Loucy (cell line): ENCODE measurements at regions not wholly inside any gene's neighbourhood (a gene's known extent, or its start where the extent isn't known, plus 50 kb on each side); places are given as distances from the start of the nearest gene placed in this dataset.
A peak's percentile ranks its signal among the peaks of the same experiment; 100 is the strongest.

Experiments used
- H2AFZ ChIP-seq: fragments of 200-600 bp; sonication (generic); 2 replicates; pipeline ENCODE4 v1.6.0; 2016; ENCODE audit warnings: antibody characterized with exemption, mild to moderate bottlenecking, low read length, moderate library complexity
- H3F3A ChIP-seq: fragments of 200-600 bp; 2 replicates; pipeline ENCODE4 v1.6.0; 2016; ENCODE audit warnings: antibody characterized with exemption, low read depth, mild to moderate bottlenecking
- H3K27me3 ChIP-seq: fragments of 200-600 bp; sonication (generic); 2 replicates; pipeline ENCODE4 v1.6.1; 2014; ENCODE audit warnings: low read length, mild to moderate bottlenecking; ENCODE audit not compliant: insufficient read depth, poor library complexity, severe bottlenecking
- H3K36me3 ChIP-seq: fragments of 200-600 bp; sonication (generic); 2 replicates; pipeline ENCODE4 v1.6.1; 2016; ENCODE audit warnings: low read length; ENCODE audit not compliant: insufficient read depth
- H3K4me1 ChIP-seq: fragments of 200-600 bp; sonication (generic); 2 replicates; pipeline ENCODE4 v1.5.1; 2014; ENCODE audit warnings: low read length, mild to moderate bottlenecking; ENCODE audit not compliant: insufficient read depth, poor library complexity, severe bottlenecking
- H3K4me2 ChIP-seq: fragments of 200-600 bp; sonication (generic); 2 replicates; pipeline ENCODE4 v1.6.0; 2014; ENCODE audit warnings: antibody characterized with exemption, low read length, low read depth, mild to moderate bottlenecking; ENCODE audit not compliant: poor library complexity, severe bottlenecking
- H3K4me3 ChIP-seq: fragments of 200-600 bp; sonication (generic); 2 replicates; pipeline ENCODE4 v1.5.1; 2014; ENCODE audit warnings: low read length, mild to moderate bottlenecking, mixed read lengths; ENCODE audit not compliant: poor library complexity, severe bottlenecking
- H3K79me2 ChIP-seq: fragments of 200-600 bp; sonication (generic); 2 replicates; pipeline ENCODE4 v1.6.1; 2014; ENCODE audit warnings: low read length; ENCODE audit not compliant: insufficient read depth
- H3K9ac ChIP-seq: fragments of 200-600 bp; sonication (generic); 2 replicates; pipeline ENCODE4 v1.6.0; 2014; ENCODE audit warnings: mild to moderate bottlenecking, low read depth, low read length, moderate library complexity; ENCODE audit not compliant: poor library complexity, severe bottlenecking
- H3K9me2 ChIP-seq: fragments of 200-600 bp; sonication (generic); replicated peaks from 2 replicates; pipeline ENCODE4 v1.6.1; 2016; ENCODE audit warnings: low read depth, low read length, mixed read lengths
- H3K9me3 ChIP-seq: fragments of 200-600 bp; sonication (generic); 2 replicates; pipeline ENCODE4 v1.6.1; 2014; ENCODE audit warnings: mild to moderate bottlenecking, antibody characterized with exemption, low read length, low read depth; ENCODE audit not compliant: insufficient read depth
- H4K20me1 ChIP-seq: fragments of 200-600 bp; sonication (generic); 2 replicates; pipeline ENCODE4 v1.6.0; 2014; ENCODE audit warnings: antibody characterized with exemption, low read length, mild to moderate bottlenecking; ENCODE audit not compliant: insufficient read depth, poor library complexity, severe bottlenecking
- EZH2phosphoT487 ChIP-seq: fragments of 200-600 bp; IDR thresholded peaks from 2 replicates; pipeline ENCODE4 v1.6.1; 2018; ENCODE audit warnings: antibody characterized with exemption, mild to moderate bottlenecking, moderate library complexity, borderline replicate concordance
- TF ChIP-seq, protein P1 (sequence below): fragments of 200-600 bp; sonication (generic); conservative IDR thresholded peaks from 2 replicates; pipeline ENCODE4 v1.5.1; 2014; ENCODE audit warnings: mild to moderate bottlenecking, antibody characterized with exemption, low read length

DNA sequence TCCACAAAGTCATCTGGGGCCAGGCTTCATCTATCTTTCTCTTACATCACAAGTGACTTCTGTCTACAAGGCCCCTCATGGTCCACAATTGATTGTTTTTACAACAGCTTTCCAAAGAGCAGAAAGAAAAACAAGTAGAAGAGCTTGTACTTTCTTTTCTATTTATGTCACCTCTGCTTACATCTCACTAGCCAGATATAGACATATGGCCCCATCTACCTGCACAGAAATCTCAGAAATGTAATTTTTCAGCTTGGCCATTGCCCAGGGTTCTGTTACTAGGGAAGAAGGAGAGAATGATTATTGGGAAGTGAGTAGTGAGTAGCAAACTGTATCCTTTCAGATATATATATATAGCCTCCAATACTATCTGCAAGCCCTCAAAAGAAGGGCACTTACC, 210.5 kb upstream of the PLEKHG7 start:
- no peak overlapping the region for H3K4me3 ChIP-seq
- no peak overlapping the region for H3K4me2 ChIP-seq

DNA sequence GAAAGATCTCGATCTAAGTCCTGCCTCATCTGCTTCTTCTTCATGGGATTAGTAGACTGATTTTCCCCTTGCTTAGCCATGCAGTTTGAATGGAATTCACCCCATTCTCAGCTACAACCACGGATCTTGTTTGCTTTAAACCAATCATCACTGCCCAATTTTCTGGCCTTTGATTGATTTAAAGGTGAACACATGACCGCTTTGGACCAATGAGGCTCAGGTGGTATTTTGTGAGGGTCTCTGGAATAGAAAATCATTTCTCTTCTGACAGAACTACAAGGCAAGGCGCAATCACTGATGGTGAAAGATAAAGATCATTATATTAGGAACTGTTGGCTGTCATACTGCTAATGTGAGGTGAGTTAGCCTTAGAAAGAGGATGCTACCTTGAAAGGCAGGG, 213.0 kb upstream of the PLEKHG7 start:
- Histone ChIP-seq H3K9ac (no peak overlapping the region), H2AFZ (no peak overlapping the region), H4K20me1 (no peaks in the 10 kb centered on the region), H3K4me1 (no peaks in the 10 kb centered on the region), H3K27me3 (no peaks in the 10 kb centered on the region), H3K36me3 (no peaks in the 10 kb centered on the region), H3K4me3 (no peak overlapping the region), H3K9me3 (no peaks in the 10 kb centered on the region), H3K9me2 (no peaks in the 10 kb centered on the region), H3K79me2 (no peaks in the 10 kb centered on the region), H3F3A (no peaks in the 10 kb centered on the region), H3K4me2 (no peak overlapping the region)
- TF ChIP-seq, protein P1, sequence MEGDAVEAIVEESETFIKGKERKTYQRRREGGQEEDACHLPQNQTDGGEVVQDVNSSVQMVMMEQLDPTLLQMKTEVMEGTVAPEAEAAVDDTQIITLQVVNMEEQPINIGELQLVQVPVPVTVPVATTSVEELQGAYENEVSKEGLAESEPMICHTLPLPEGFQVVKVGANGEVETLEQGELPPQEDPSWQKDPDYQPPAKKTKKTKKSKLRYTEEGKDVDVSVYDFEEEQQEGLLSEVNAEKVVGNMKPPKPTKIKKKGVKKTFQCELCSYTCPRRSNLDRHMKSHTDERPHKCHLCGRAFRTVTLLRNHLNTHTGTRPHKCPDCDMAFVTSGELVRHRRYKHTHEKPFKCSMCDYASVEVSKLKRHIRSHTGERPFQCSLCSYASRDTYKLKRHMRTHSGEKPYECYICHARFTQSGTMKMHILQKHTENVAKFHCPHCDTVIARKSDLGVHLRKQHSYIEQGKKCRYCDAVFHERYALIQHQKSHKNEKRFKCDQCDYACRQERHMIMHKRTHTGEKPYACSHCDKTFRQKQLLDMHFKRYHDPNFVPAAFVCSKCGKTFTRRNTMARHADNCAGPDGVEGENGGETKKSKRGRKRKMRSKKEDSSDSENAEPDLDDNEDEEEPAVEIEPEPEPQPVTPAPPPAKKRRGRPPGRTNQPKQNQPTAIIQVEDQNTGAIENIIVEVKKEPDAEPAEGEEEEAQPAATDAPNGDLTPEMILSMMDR, result no peak
- no peak for TF ChIP-seq EZH2phosphoT487

More for the DNA sequence above, 210.5 kb upstream of the PLEKHG7 start:
- Histone ChIP-seq H3K9ac (no peak overlapping the region), H2AFZ (no peak overlapping the region), H3K9me2 (no peaks in the 10 kb centered on the region), H4K20me1 (no peaks in the 10 kb centered on the region), H3K27me3 (no peaks in the 10 kb centered on the region), H3F3A (no peaks in the 10 kb centered on the region), H3K36me3 (no peaks in the 10 kb centered on the region), H3K4me1 (no peaks in the 10 kb centered on the region), H3K9me3 (no peaks in the 10 kb centered on the region), H3K79me2 (no peaks in the 10 kb centered on the region)
- TF ChIP-seq, protein P1, result no peak
- no peak for TF ChIP-seq EZH2phosphoT487

DNA sequence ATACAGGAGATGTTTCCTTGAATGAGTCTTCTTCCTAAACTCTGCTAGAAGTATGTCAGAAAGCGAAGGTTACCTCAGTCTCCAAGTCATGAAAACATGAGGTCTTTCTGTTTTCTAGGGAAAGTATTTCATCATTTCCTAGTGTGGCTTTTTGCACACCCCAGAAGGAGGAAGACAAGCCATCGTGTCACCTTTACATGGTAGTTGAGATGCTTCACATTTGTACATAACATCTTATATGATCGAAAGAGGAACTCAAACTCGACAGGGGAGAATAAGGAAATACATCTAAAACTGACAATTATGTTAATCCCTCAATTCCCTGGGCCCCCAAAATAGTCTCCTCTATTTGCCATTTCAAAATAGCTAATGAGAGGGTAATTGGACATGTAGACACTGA, 214.1 kb upstream of the PLEKHG7 start:
- Histone ChIP-seq H3K4me2 (no peak overlapping the region), H3K4me1 (no peaks in the 10 kb centered on the region)

More for the DNA sequence above, 214.1 kb upstream of the PLEKHG7 start:
- Histone ChIP-seq H3K9ac (no peak overlapping the region), H2AFZ (peak overlapping the region; percentile 30; the same call in 1 of the 2 replicates), H3K36me3 (no peaks in the 10 kb centered on the region), H4K20me1 (no peaks in the 10 kb centered on the region), H3K79me2 (no peaks in the 10 kb centered on the region), H3F3A (no peaks in the 10 kb centered on the region), H3K4me3 (no peak overlapping the region), H3K9me3 (no peaks in the 10 kb centered on the region), H3K27me3 (no peaks in the 10 kb centered on the region), H3K9me2 (no peaks in the 10 kb centered on the region)
- TF ChIP-seq, protein P1, result no peak
- TF ChIP-seq EZH2phosphoT487, result no peak
